B cell (primary cell): ENCODE measurements at regions not wholly inside any gene's neighbourhood (a gene's known extent, or its start where the extent isn't known, plus 50 kb on each side); places are given as distances from the start of the nearest gene placed in this dataset.

ENCODE experiments used
- ATAC-seq: fragments of 200-7000 bp; cut with Tn5 transposase; one replicate; pipeline ENCODE4 v1.10.0; 2021; ENCODE audit warnings: low read depth, mild to moderate bottlenecking, moderate number of reproducible peaks, moderate library complexity
- CTCF ChIA-PET: fragments of 350-600 bp; sonication (Branson Sonifier 250); formaldehyde crosslinking; loops from one replicate; lab custom pipeline; 2021; ENCODE audit warnings: antibody characterized with exemption, inconsistent platforms; lab: Charles Lee
- POLR2A ChIA-PET: fragments of 350-600 bp; sonication (Branson Sonifier 250); formaldehyde crosslinking; loops from one replicate; lab custom pipeline; 2021; ENCODE audit warnings: antibody characterized with exemption; lab: Charles Lee
- DNase-seq: peaks from one replicate; pipeline ENCODE4 v3.0.0; 2013
- H2AFZ ChIP-seq: 2 replicates; pipeline ENCODE4 v1.6.1; 2012; ENCODE audit warnings: mild to moderate bottlenecking, low read depth, low read length; ENCODE audit not compliant: insufficient read depth, poor library complexity, severe bottlenecking
- H3K27ac ChIP-seq, 2 donors: 1 replicate in 1 of 2; 2 replicates in 1 of 2; pipeline ENCODE4 v1.5.1; 2012 to 2013; ENCODE audit warnings: low read length in 2 of 2, mild to moderate bottlenecking in 2 of 2, moderate library complexity in 1 of 2
- H3K27me3 ChIP-seq, 4 experiments: fragments of 200-600 bp in 1 of 4; sonication (generic) in 1 of 4; replicated peaks in 1 of 4; 1 replicate in 2 of 4; 2 replicates in 2 of 4; pipeline versions ENCODE4 v1.6.1 to v1.7.0; 2013 to 2016; ENCODE audit warnings: low read length in 3 of 4, mild to moderate bottlenecking in 2 of 4, mixed read lengths in 1 of 4, moderate library complexity in 1 of 4; ENCODE audit not compliant: insufficient read depth in 4 of 4, control insufficient read depth in 3 of 4; ENCODE audit errors: control extremely low read depth in 1 of 4
- H3K36me3 ChIP-seq, 2 experiments: replicated peaks in 1 of 2; 1 replicate in 1 of 2; 2 replicates in 1 of 2; pipeline versions ENCODE4 v1.6.1 to v1.7.1; 2013; ENCODE audit warnings: low read length in 1 of 2; ENCODE audit not compliant: insufficient read depth in 2 of 2, control insufficient read depth in 1 of 2; ENCODE audit errors: control extremely low read depth in 1 of 2, extremely low read depth in 1 of 2
- H3K4me1 ChIP-seq, 2 donors: fragments of 200-600 bp in 1 of 2; sonication (generic) in 1 of 2; 1 replicate in 1 of 2; 2 replicates in 1 of 2; pipeline versions ENCODE4 v1.5.1 to v1.6.1; 2013 to 2017; ENCODE audit warnings: low read length in 2 of 2; ENCODE audit not compliant: control insufficient read depth in 2 of 2, insufficient read depth in 2 of 2
- H3K4me2 ChIP-seq: replicated peaks from 2 replicates; pipeline ENCODE3; 2012; ENCODE audit warnings: mild to moderate bottlenecking, low read depth, low read length; ENCODE audit not compliant: poor library complexity, severe bottlenecking
- H3K4me3 ChIP-seq, 5 experiments: fragments of 200-600 bp in 1 of 5; sonication (generic) in 1 of 5; 1 replicate in 3 of 5; 2 replicates in 2 of 5; pipeline versions ENCODE4 v1.5.1 to v1.7.0; 2011 to 2016; ENCODE audit warnings: low read length in 4 of 5, mild to moderate bottlenecking in 4 of 5, low read depth in 2 of 5, control low read depth in 1 of 5, moderate library complexity in 1 of 5; ENCODE audit not compliant: insufficient read depth in 1 of 5; ENCODE audit errors: control extremely low read depth in 1 of 5, extremely low read depth in 1 of 5
- H3K79me2 ChIP-seq: fragments of 200-600 bp; sonication (generic); one replicate; pipeline ENCODE4 v1.6.0; 2016; ENCODE audit warnings: low read length; ENCODE audit not compliant: control insufficient read depth, insufficient read depth
- H3K9ac ChIP-seq: fragments of 200-600 bp; sonication (generic); 2 replicates; pipeline ENCODE4 v1.6.1; 2017; ENCODE audit warnings: mild to moderate bottlenecking, low read length, moderate library complexity
- H3K9me3 ChIP-seq, 3 donors: one replicate each; pipeline versions ENCODE4 v1.6.1 to v1.7.1; 2013; ENCODE audit warnings: low read length in 2 of 3; ENCODE audit not compliant: control insufficient read depth in 2 of 3, insufficient read depth in 1 of 3; ENCODE audit errors: control extremely low read depth in 1 of 3
- H4K20me1 ChIP-seq: 2 replicates; pipeline ENCODE4 v1.6.0; 2012; ENCODE audit warnings: mild to moderate bottlenecking, low read length; ENCODE audit not compliant: insufficient read depth, control insufficient read depth, poor library complexity, severe bottlenecking
- H3K27ac Mint-ChIP-seq: one replicate; pipeline ENCODE4 v1.8.0; 2021; ENCODE audit warnings: mixed read lengths
- H3K27me3 Mint-ChIP-seq: one replicate; pipeline ENCODE4 v1.8.0; 2021; ENCODE audit warnings: mixed read lengths
- H3K4me1 Mint-ChIP-seq: one replicate; pipeline ENCODE4 v1.8.0; 2021; ENCODE audit warnings: mixed read lengths
- H3K4me3 Mint-ChIP-seq: one replicate; pipeline ENCODE4 v1.8.0; 2021; ENCODE audit warnings: mixed read lengths
- H3K9me3 Mint-ChIP-seq: one replicate; pipeline ENCODE4 v1.8.0; 2022; ENCODE audit warnings: mixed read lengths; ENCODE audit not compliant: insufficient read depth
- CTCF ChIP-seq: fragments of 200-600 bp; IDR thresholded peaks from one replicate; pipeline ENCODE4 v1.8.0; 2022; ENCODE audit warnings: antibody characterized with exemption, mild to moderate bottlenecking
- EZH2 ChIP-seq: IDR thresholded peaks from 2 replicates; pipeline ENCODE4 v1.6.1; 2012; ENCODE audit warnings: borderline replicate concordance, low read depth, mild to moderate bottlenecking, moderate library complexity, low read length; ENCODE audit not compliant: insufficient read depth, poor library complexity, severe bottlenecking
- WGBS: methylation state at CpG from one replicate; pipeline ENCODE4 v1.1.5; 2013; ENCODE audit warnings: missing lambda C conversion rate; ENCODE audit not compliant: insufficient coverage; 5-methylcytosine and 5-hydroxymethylcytosine counted together
- intact Hi-C: fragments of 100-400 bp; cut with micrococcal nuclease; formaldehyde crosslinking; loops from one replicate; pipeline ENCODE4 v1.10.0; 2022

GRCh38 chr2:22967756-22968155 lies 417.2 kb upstream of the KLHL29 start:
- H3K36me3 ChIP-seq, result no peaks in the 10 kb centered on the region
- no peak overlapping the region for H3K9ac ChIP-seq
- no peak overlapping the region for H3K4me3 Mint-ChIP-seq
- H3K9me3 ChIP-seq, result peaks cover 0 to 1% (median 0%) of the 10 kb centered on the region in 3 donors
- H3K4me3 ChIP-seq, result no peak overlapping the region
- no peaks in the 10 kb centered on the region for H3K4me1 ChIP-seq
- no peaks in the 10 kb centered on the region for H3K79me2 ChIP-seq
- intact Hi-C loops, result no loop called here
- no peaks in the 10 kb centered on the region for H4K20me1 ChIP-seq
- no peaks in the 10 kb centered on the region for H3K9me3 Mint-ChIP-seq
- no peak for ATAC-seq
- H3K27ac Mint-ChIP-seq, result no peak overlapping the region
- H3K27me3 ChIP-seq, result no peaks in the 10 kb centered on the region
- ChIA-PET CTCF (no interaction called here), POLR2A (no interaction called here)
- no peak for TF ChIP-seq CTCF
- no peak for TF ChIP-seq EZH2
- no peaks in the 10 kb centered on the region for H3K4me1 Mint-ChIP-seq
- no peak overlapping the region for H3K4me2 ChIP-seq
- H2AFZ ChIP-seq, result no peak overlapping the region
- 78% methylated on average over 2 of the region's 5 CpGs for WGBS
- H3K27ac ChIP-seq, result no peak overlapping the region
- no peak for DNase-seq
- no peaks in the 10 kb centered on the region for H3K27me3 Mint-ChIP-seq

GRCh38 chr2:22970284-22970975 lies 414.5 kb upstream of the KLHL29 start:
- Histone ChIP-seq H3K9me3 (peaks cover 0 to 1% (median 0%) of the 10 kb centered on the region in 3 donors), H4K20me1 (no peaks in the 10 kb centered on the region), H3K79me2 (no peaks in the 10 kb centered on the region), H3K4me3 (no peak overlapping the region), H3K4me1 (no peaks in the 10 kb centered on the region), H3K36me3 (no peaks in the 10 kb centered on the region), H3K27me3 (no peaks in the 10 kb centered on the region), H2AFZ (no peak overlapping the region), H3K4me2 (no peak overlapping the region), H3K27ac (no peak overlapping the region), H3K9ac (no peak overlapping the region)
- Mint-ChIP-seq H3K4me3 (no peak overlapping the region), H3K27me3 (no peaks in the 10 kb centered on the region), H3K9me3 (no peaks in the 10 kb centered on the region), H3K27ac (no peak overlapping the region), H3K4me1 (no peaks in the 10 kb centered on the region)
- CTCF ChIA-PET, result no interaction called here
- intact Hi-C loops, result no loop called here
- POLR2A ChIA-PET, result no interaction called here
- ATAC-seq, result no peak
- WGBS, result 55% methylated on average over 5 of the region's 8 CpGs
- DNase-seq, result no peak
- TF ChIP-seq CTCF (no peak), EZH2 (no peak)
